ENCODE measurements at regions not wholly inside any gene's neighbourhood (a gene's known extent, or its start where the extent isn't known, plus 50 kb on each side); places are given as distances from the start of the nearest gene placed in this dataset.
"Not testable (repeated sequence)": the region's sequence is repeated elsewhere in the genome, so short reads cannot be mapped to it uniquely, and the experiment has no call there.

DNA sequence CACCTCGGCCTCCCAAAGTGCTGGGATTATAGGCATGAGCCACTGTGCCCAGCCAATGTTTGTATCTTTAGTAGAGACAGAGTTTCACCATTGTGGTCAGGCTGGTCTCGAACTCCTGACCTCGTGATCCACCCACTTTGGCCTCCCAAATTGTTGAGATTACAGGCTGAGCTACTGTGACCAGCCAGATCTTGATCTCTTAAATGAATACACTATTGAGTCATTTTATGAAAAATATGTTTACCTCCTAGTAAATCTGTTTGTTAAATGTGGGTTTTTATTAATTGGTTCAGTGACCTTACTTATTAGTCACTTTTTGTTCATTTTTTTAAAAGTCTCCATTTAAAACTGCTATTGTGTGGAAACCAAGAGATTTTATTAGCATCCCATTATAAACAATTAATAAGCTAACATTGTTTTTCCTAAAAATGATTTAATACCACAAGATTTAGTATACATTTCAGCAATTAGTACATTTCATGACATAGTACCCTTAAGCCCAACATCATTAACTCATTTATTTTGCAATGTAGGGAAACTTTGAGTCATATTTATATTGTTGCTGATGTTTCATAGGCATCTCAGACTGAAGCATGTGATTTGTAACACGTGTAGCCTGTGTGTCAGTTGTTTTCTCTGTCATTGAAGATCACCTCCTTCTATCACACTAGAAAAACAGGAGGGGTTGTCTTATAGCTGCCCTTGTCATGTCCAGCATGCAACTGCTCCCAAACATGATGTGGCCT is 261.2 kb downstream of the TAF11L14 start:
- no peak for DNase-seq

DNA sequence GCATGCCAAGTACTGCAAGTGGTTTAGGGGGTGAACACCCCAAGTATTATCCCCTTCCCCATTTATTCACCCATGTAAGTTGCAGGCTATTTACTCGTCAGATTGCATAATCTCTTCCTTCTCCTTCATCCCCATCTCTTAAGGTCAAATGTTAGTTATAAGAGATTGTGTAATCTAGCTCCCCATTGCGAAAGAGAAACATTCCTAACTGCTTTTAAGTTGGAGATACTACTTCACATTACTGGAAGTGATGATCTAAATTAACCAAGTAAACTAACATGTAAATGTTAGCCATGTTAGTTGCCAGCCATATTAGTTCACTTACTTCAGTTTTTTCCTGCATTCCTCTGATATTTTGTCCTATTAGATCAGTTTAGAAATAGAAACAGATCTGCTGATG is 262.3 kb downstream of the TAF11L14 start:
- no peak for DNase-seq

DNA sequence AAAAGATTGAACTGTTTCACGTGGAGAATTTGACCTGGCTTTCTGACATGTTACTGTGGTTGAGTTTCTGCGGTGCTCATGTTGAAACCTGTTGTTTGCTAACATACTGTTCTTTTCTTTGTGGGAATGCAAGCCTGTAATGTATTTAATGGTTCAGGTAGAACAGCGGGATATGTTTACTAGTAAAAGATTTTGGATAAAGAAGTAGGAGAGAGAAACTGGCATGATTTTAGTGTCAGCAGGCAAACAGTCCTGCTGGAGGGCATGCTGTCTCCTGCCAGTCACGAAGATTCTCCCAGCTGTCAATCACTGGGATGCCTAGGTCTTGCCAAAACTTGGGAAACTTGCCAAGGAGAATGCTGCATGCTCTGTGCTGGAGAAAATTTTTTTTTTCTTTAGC is 263.5 kb downstream of the TAF11L14 start:
- no peak for DNase-seq

DNA sequence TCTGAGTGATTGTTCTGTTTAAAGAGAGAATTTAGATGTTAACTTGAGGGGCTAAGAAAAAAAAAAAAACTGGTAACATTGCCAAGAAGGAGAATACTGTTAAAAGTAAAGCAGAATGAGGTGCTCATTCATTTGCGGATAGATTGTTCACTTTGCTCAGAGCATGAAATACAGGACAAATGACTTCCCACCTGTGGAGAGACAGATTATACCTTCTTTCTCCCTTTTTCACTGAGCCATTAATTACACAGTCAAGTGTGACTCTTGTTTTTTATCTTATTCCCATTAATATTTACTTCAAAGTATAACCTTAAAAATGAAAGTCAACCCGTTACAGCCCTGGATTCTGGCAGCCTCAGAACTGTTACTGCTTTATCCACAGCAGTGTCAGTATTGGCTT is 264.5 kb downstream of the TAF11L14 start:
- DNase-seq, result no peak

DNA sequence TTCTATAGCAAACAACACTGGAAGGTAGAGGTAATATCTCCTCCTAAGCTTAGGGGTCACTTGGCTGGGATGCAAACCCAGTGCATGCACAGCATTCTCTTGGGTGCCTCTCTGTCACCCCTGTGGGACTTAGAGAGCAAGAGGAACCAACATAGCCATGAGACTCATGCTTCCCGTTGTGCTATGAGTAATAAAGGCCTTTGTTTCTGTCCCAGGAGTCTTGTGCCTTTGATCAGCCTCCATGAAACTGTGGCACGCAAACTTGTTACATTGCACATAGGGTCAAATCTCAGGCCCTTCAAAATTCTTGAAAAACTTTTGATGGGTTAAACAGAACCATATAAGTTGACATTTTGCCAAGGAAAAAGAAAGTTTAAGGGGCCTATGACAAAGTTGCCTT is 272.8 kb downstream of the TAF11L14 start:
- no peak for DNase-seq

DNA sequence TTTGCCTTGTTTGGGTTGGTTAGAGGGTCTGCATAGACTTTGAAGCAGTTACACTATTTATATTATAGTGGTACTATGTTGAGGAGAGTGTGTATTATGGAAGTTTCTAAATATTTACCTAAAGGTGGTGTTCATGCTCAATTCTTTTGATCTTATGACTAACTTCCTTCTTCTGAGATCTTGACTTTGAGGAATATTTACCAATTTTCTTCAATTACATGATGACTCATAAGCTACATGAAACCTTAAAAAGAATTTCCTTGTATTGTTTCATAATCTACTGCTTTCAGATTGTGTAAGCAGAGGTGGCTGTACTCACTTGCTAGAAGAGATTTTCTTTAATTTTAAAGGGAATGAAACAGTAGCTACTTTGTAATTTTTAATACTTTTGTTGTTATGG is 276.1 kb downstream of the TAF11L14 start:
- no peak for DNase-seq

DNA sequence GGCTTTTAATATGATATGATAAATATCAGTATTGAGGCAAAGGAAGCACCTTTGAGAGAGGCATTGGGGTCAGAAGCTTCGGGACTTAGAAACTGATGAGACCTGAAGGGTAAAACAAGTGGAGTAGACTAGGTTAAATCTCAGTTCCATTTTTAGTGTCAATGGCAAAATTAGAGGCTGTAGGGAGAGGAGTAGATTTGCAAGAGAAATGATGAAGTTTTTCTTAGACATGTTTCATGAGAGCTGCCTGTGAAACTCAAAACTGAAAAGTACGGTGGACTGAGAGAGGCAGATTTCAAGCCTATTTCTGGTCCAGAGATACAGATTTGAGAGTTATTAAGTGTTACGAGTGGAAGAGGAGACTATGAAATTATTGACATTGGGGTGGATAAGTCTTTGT is 278.5 kb downstream of the TAF11L14 start:
- DNase-seq, result no peak

DNA sequence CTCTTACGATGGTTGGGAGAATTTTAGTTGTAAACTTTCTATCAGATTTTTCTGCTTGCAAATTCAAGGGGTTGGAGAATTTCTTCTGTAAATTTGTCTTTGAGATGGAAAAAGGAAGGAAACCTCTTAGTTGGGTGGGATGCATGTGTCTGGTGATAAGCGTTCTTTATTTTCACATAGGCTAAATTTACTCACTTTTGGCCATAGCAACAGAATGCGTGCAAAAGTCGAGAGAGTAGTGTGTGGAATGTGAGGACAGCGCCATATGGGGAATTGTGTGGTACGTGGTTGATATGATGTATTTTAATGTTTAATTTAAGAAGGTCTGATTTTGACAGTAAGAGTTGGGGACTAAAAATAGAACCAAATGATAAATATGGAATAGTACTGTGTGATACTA is 282.2 kb downstream of the TAF11L14 start:
- DNase-seq, result no peak

DNA sequence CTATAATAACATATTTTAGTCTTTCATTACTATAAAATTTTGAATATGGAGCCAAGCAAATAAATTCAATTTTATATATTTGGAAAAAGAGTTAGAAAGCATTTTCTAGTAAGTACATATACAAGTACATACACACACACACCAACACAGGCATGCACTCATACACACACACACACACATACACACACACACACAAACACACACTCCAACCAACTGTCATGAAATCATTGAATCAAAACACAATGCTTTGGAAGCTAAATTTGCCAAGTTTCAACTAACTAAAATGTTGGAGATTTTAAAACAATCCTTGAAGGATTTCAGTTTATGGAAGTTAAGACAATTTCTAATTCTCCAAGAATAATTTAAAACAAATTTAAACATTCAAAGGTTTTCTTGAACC is 283.2 kb downstream of the TAF11L14 start:
- no peak for DNase-seq

DNA sequence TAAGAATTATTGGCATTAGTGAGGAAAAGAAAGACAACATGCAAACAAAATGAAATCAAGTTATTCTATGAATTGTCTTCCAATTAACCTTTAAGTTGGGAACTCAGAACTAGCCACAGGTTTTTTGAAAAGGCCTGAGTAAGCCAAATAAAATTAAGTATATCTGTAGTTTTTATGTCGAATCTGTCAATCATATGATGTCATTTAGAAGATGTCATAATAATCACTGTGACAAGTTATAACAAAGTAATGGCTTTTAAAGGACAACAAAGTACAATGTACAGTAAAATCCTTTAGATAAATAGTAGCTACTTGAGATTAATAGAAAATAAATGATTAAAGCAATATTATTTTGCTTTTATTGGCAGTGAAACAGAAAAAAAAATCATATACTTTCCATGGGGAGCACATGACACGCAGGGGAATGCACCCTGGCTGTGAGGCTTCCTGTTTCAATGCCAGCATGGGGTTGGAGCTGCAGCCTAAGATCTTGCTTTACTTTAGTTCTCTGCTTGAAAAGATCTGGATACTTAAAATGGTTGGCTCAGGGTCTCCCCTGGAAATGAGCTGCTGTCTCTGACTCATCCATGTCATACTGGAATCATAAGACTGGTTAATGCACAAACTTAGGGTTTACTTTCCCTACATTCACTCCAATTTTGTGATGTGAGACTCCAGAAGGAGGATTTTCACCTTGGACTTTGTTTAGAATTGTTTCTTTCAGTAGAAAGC is 284.3 kb downstream of the TAF11L14 start:
- no peak for DNase-seq

DNA sequence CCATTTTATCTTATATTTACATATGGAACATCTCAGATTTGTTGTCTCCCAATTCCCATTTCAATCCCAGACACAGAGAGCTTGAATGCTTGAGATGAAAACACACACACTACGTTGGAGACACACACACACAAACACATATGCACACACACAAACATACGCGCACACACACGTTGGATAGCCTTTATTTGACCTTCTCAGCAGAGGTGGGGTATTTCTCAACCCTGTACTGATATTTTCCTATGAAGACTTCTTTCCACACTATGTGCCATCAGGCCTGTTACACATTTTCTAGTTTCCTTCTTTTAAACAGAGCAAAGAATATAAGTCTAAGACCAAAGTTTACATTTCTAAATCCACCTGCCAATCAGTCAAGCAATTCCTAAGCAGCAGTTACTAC is 291.0 kb downstream of the TAF11L14 start:
- DNase-seq, result no peak

DNA sequence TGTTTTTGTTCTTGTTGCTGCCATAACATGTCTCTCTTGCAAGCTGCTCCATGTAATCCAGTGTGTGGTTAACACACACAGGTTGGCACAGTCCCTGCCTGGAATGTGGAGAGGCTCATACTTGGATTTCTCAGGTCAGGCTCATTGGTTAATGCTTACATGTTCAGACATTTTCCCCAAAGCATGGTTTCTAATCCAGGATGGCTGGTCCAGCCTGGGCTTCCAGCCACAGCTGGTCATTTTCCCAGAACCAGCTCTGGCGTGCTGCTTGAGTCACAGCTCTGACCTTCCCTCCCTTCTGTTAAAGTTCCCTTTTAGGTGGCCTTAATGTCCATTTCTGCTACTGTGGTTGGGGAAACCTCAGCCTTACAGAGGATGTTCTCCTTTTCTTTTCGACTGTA is 294.3 kb downstream of the TAF11L14 start:
- DNase-seq, result peak in 1 of 2 experiments; percentile 3

DNA sequence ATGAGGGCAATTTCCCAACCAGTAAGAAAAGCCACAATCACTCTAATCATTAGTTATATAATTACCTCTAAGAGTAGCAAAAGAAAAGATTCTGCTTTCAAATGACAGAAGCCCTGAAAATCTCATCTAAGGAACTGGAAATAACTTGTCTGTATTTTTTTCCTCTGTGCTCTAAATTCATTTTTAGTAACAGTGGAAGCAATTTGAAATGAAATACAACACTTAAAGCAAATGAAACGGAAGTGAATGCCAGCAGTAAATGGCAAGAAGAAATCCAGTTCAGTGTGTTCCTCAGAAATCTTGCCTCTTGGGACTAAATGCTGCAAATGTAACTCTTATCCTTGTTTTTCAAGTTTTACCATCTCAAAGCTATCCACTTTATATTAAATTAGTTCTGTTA is 294.9 kb downstream of the TAF11L14 start:
- DNase-seq, result no peak

DNA sequence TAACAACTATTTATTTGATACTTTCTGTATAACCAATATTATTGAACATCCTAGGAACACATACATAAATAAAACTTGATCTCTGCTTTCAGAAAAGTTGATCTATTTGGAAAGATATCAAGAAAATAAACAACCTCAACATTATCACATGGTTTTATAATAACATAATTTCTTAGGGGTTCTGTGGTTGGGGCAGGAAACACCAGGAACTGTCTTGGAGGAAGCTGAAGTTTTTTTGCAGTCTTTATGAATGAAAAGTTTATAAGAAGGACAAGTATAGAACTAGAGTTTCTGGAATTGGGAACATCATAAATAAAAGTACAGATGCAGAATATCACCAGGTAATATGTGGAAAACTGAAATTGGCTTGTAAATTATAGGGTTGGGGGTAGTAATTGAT is 296.1 kb downstream of the TAF11L14 start:
- no peak for DNase-seq

DNA sequence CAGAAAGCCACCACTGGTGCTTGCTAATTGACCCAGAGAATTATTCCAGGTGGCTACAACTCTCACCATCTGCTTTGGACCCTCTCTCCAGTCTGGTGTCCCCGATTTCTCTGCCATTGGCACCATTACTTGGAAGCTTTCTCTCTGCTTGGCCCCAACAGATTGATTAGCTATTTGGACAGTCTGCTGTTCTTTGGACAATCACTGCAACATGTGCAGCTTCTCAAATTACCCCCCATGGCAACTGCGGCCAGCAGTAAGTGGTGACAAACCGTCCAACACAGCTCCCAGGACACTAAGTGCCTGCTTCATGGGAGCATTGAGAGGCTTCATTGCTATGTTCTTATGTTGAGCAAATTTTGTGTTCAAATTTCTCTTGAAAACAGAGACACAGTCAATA is 309.8 kb downstream of the TAF11L14 start:
- peak; percentile 26 to 32 for DNase-seq

DNA sequence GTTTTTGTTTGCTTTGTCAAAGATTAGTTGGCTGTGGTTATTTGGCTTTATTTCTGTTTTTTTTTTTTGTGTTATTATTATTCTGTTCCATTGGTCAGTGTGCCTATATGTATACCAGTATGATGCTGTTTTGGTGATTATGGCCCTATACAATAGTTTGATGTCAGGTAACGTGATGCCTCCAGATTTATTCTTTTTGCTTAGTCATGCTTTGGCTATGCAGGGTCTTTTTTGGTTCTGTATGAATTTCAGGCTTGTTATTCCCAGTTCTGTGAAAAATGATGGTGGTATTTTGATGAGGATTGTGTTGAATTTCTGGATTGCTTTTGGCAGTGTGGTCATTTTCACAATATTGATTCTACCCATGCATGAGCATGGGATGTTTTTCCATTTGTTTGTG is 312.8 kb downstream of the TAF11L14 start:
- DNase-seq, result no peak

DNA sequence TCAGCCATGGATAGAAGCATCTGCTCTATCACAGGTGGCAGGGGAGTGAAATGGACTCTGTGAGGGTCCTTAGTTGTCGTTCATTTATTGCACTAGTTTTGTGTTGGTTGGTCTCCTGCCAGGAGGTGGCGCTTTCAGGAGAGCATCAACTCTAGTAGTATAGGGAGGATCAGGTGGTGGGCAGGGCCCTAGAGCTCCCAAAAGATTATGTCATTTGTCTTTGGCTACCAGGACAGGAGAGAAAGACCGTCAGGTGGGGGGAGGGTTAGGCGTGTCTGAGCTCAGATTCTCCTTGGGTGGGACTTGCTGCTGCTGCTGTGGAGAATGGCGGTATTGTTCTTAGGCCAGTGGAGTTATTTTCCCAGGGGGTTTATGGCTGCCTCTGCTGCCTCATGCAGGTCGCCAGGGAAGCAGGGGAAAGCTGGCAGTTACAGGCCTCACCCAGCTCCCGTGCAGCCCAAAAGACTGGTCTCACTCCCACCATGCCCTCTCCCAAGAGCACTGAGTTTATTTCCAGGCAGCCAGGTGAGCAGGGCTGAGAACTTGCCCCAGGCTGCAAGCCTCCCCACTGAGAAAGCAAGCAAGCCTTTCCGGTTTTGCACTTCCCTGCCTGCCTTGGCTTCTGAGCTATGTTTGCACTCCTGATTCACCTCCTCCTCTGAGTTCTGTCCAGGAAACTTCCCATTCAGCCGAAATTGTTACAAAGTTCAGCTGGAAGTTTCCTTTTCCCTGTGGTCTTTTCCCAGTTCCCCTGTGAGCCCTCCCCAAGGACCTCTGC is 317.3 kb downstream of the TAF11L14 start:
- no peak for DNase-seq

DNA sequence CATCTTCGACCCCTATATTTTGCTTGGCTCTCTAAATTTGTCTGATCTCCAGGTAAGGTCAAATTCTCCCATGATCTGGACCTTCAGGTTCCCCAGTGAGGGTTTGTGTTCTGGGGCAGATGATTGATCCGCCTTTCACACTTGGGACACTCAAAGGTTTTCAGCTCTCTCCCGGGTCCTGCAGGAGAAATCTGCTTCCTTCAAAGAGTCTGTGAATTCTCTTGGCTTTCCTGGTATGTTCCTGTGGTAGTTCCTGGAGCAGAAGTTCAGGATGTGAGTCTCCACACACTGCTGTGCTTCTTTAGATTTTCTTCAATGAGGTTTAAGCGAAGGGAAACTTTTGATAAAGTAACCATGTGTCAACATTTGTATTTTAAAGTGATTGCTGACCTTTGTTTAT is 318.0 kb downstream of the TAF11L14 start:
- no peak for DNase-seq

DNA sequence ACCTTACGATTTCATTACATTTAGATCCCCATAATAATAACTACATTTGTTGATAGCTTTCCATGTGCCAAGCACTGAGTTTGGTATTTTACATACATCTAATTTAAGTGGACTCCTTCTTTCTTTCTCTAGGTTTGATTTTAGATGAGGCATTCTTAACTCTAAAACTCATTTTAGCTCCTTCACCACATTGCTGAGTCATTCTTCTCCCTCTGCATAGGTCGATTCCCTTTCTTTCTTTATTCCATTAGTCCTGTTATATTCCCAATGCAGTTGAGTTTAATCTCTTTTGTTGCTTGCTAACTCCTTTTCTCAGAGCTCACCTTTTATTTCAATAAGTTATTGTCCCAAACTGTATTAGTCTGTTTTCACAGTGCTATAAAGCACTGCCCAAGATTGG is 329.8 kb downstream of the TAF11L14 start:
- no peak for DNase-seq

DNA sequence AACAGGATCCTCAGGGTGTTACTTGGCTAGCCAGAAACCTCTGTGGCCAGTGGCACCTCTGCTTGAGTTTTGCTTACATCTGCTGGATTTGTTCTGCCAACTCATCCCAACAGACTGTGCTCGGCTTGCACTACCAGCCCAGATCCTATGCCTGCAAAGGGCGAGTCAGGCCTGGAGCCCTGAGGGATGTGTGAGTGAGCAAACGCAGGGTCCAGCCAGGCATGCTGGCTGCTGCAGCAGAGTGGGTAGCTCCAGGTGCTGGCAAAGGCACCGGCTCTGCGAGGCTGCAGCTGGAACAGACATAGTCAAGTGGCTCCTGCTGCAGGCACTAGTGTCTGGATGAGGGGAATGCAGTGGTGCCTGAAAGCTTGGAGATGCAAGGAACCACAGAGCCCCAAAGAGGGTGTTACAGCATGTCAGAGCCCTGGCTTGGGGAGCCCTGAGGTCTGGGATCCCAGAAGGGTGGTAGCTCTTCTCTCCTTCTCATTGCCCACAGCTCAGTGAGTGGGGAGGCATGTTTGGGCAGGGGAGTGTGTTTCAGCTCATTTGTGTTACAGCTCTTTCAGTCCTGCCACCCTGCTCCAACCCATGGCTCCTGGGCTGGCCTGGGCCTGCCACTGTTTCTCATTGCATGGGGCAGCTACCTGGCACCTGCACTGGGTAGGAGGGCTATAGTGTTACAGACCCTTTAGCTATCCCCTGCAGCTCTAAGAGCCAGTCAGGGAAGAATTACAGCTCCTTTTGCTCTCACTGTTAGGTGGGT is 332.6 kb downstream of the TAF11L14 start:
- no peak for DNase-seq

DNA sequence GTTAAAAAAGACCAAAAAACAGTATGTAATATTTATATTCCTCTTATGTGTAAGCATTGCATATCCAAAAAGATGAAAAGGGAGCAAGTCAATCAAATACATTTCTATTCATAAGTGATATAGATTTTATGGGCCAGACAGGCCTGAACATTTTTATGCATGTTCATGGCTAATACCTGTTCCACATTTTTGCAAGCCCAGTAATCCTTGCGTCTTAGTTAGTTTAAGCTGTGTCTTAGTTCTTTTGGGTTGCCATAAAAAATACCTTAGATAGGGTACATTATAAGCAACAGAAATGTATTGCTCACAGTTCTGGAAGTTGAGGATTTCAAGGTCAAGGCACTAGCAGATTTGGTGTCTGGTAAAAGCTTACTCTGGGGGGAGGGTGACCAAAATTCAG is 342.1 kb downstream of the TAF11L14 start:
- no peak for DNase-seq

DNA sequence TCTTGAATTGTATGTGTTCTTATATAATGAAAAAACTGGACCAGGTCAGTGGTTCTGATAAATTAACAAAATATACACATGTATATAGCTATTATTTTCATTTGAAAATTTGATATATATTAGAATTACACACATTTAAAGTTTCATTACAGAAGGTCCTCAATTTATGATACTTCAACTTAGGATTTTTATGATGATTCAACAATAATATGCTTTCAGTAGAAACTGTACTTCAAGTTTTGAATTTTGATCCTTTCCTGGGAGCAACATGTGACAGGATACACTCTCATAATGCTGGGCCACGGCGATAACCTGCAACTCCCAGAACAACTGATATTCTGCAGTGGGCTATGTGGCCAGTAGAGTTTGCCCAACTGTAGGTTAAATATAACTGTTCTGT is 344.7 kb downstream of the TAF11L14 start:
- no peak for DNase-seq

DNA sequence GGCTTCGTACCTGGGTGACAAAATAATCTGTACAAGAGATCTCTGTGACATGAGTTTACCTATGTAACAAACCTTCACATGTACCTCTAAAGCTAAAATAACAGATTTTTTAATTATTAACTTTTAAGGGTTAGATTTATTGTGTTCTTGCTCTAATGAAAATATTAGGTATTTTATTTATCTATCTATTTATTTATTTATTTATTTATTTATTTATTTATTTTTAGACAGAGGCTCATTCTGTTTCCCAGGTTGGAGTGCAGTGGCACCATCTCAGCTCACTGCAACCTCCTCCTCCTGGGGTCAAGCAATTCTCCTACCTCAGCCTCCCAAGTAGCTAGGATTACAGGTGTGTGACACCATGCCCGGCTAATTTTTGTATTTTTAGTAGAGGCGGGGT is 348.4 kb downstream of the TAF11L14 start:
- not testable (repeated sequence) for DNase-seq
